GM23338 (cell line): ENCODE measurements at regions not wholly inside any gene's neighbourhood (a gene's known extent, or its start where the extent isn't known, plus 50 kb on each side); places are given as distances from the start of the nearest gene placed in this dataset.
A peak's percentile ranks its signal among the peaks of the same experiment; 100 is the strongest.

Source experiments
- CTCF ChIP-seq, 2 experiments: fragments of 200-600 bp in 1 of 2; sonication (generic) in 1 of 2; conservative IDR thresholded peaks; 2 replicates each; pipeline versions ENCODE4 v1.5.1 to v1.6.1; 2016 to 2017; ENCODE audit warnings: antibody characterized with exemption in 2 of 2, low read depth in 2 of 2, mild to moderate bottlenecking in 2 of 2, moderate library complexity in 1 of 2
- EZH2 ChIP-seq: fragments of 200-600 bp; sonication (generic); IDR thresholded peaks from one replicate; pipeline ENCODE4 v1.8.0; 2017; ENCODE audit warnings: antibody characterized with exemption, mild to moderate bottlenecking, low read depth; ENCODE audit not compliant: unreplicated experiment
- EZH2phosphoT487 ChIP-seq: fragments of 200-600 bp; sonication (generic); IDR thresholded peaks from one replicate; pipeline ENCODE4 v1.8.1; 2018; ENCODE audit warnings: antibody characterized with exemption; ENCODE audit not compliant: unreplicated experiment
- JUNB ChIP-seq: IDR thresholded peaks from one replicate; pipeline ENCODE4 v1.6.1; 2016; ENCODE audit warnings: antibody characterized with exemption; ENCODE audit not compliant: unreplicated experiment
- NANOG ChIP-seq: IDR thresholded peaks from 2 replicates; pipeline ENCODE4 v1.6.1; 2016; ENCODE audit warnings: antibody characterized with exemption, borderline replicate concordance
- POLR2AphosphoS5 ChIP-seq: IDR thresholded peaks from 2 replicates; pipeline ENCODE4 v1.6.1; 2016; ENCODE audit warnings: antibody characterized with exemption, low read depth
- REST ChIP-seq: IDR thresholded peaks from one replicate; pipeline ENCODE4 v1.6.1; 2018; ENCODE audit warnings: antibody characterized with exemption; ENCODE audit not compliant: unreplicated experiment
- STAT1 ChIP-seq: IDR thresholded peaks from one replicate; pipeline ENCODE4 v1.6.1; 2016; ENCODE audit warnings: antibody characterized with exemption; ENCODE audit not compliant: unreplicated experiment
- ZNF331 ChIP-seq: fragments of 250-450 bp; sonication (Bioruptor Pico); IDR thresholded peaks from 2 replicates; pipeline ENCODE4 v1.5.0; 2020; ENCODE audit warnings: low read depth, mild to moderate bottlenecking, moderate library complexity

- peak; percentile 42 to 50 for TF ChIP-seq CTCF (conservative IDR thresholded peaks at IDR 0.05; ENCODE audit: low read depth in 2 of 2)
- TF ChIP-seq EZH2, result no peak
- no peak for TF ChIP-seq REST
- no peak for TF ChIP-seq EZH2phosphoT487
- no peak for TF ChIP-seq POLR2AphosphoS5
- TF ChIP-seq STAT1, result no peak
- TF ChIP-seq ZNF331 (CRISPR knock-in tag), result no peak
- no peak for TF ChIP-seq NANOG
- TF ChIP-seq JUNB, result no peak
Observed at GRCh38 chr10:44733501-44734488, 177.3 kb upstream of the TMEM72 start.
